ENCODE measurements at regions not wholly inside any gene's neighbourhood (a gene's known extent, or its start where the extent isn't known, plus 50 kb on each side); places are given as distances from the start of the nearest gene placed in this dataset.

DNA sequence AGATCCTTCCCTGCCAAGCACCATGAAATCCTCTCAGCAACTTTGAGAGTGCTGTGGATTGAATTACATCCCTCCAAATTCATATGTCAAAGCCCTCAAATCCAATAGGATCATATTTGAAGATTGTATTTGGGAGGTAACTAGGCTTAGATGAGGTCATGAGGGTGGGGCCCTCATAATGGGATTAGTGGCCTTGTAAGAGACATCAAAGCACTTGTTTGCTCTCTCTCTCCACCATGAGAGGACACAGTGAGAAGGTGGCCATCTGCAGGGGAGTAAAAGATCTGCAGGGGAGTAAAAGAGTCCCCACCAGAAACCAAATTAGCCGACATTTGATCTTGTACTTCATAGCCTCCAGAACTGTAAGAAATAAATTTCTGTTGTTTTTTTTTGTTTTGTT is 298.2 kb downstream of the SAMD5 start:
- H3K9me3 ChIP-seq: no peaks in the 10 kb centered on the region
- TF ChIP-seq KDM1A (IDR thresholded peaks at IDR 0.05; ENCODE audit: low read depth) (no peak), CHD2 (IDR thresholded peaks at IDR 0.05; ENCODE audit: low read length, partially characterized antibody) (no peak), RFX5 (IDR thresholded peaks at IDR 0.05) (no peak), RAD21 (conservative IDR thresholded peaks at IDR 0.05 in 1 of 2, IDR thresholded peaks at IDR 0.05 in 1 of 2) (no peak), JUNB (IDR thresholded peaks at IDR 0.05) (no peak), EHF (CRISPR knock-in tag; IDR thresholded peaks at IDR 0.05) (no peak), SREBF2 (IDR thresholded peaks at IDR 0.05) (no peak), CBX2 (IDR thresholded peaks at IDR 0.05; ENCODE audit: borderline replicate concordance, low read depth) (no peak), RARB (CRISPR knock-in tag; IDR thresholded peaks at IDR 0.05) (no peak), NR3C1 (IDR thresholded peaks at IDR 0.05) (no peak), FOSL2 (IDR thresholded peaks at IDR 0.05) (no peak), FOSL2 (CRISPR knock-in tag; IDR thresholded peaks at IDR 0.05) (no peak)
- TF ChIP-seq, protein P1, sequence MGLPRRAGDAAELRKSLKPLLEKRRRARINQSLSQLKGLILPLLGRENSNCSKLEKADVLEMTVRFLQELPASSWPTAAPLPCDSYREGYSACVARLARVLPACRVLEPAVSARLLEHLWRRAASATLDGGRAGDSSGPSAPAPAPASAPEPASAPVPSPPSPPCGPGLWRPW (IDR thresholded peaks at IDR 0.05): no peak
- H3K4me1 ChIP-seq: no peaks in the 10 kb centered on the region
- ATAC-seq (no peak), FAIRE-seq (no peak), DNase-seq (ENCODE audit: low read depth in 1 of 2, low spot score in 1 of 2) (no peak)
- H3K27ac ChIP-seq: no peak overlapping the region
- no peak overlapping the region for H3K4me2 ChIP-seq
- H3K4me3 ChIP-seq: no peak overlapping the region
- ChIA-PET POLR2A (no interaction called here), CTCF (interaction anchor here (0.7 kb wide), 1 partner anchor 662 kb away, joined by 4 read pairs; no protein-coding TSS in a partner anchor)
- 69% methylated on average over 1 of the region's 1 CpG for WGBS (ENCODE audit: missing lambda C conversion rate)

DNA sequence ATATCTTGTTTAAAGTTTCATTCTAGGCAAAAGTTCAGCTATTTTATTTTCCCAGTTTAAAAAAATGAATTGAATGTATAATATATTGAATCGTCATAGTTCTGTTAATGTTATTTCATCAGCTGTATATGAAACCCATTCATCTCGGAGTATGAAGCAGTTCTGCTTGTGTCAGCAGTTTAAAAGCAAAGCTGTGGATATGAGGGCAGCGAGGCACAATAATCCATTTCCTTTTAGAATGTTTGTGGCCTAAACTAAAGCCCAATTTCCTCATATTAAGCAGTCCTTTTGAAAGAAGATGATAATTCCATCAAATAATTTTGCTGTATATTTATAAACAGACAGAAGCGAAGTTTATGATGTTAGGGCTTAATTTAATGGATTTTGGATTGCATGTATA is 300.1 kb downstream of the SAMD5 start:
- ChIA-PET POLR2A (no interaction called here), CTCF (no interaction called here)
- Histone ChIP-seq H3K27ac (no peak overlapping the region), H3K4me2 (no peak overlapping the region), H3K4me1 (no peaks in the 10 kb centered on the region), H3K4me3 (no peak overlapping the region), H3K9me3 (no peaks in the 10 kb centered on the region)
- no peak for TF ChIP-seq ZSCAN20 (CRISPR knock-in tag; IDR thresholded peaks at IDR 0.05)
- TF ChIP-seq MAFK (IDR thresholded peaks at IDR 0.05; ENCODE audit: partially characterized antibody): peak; percentile 69
- TF ChIP-seq, protein P1 (IDR thresholded peaks at IDR 0.05): no peak
- ATAC-seq (no peak), FAIRE-seq (no peak), DNase-seq (ENCODE audit: low read depth in 1 of 2, low spot score in 1 of 2) (no peak)
- WGBS (ENCODE audit: missing lambda C conversion rate): 49% methylated on average over 4 of the region's 4 CpGs

DNA sequence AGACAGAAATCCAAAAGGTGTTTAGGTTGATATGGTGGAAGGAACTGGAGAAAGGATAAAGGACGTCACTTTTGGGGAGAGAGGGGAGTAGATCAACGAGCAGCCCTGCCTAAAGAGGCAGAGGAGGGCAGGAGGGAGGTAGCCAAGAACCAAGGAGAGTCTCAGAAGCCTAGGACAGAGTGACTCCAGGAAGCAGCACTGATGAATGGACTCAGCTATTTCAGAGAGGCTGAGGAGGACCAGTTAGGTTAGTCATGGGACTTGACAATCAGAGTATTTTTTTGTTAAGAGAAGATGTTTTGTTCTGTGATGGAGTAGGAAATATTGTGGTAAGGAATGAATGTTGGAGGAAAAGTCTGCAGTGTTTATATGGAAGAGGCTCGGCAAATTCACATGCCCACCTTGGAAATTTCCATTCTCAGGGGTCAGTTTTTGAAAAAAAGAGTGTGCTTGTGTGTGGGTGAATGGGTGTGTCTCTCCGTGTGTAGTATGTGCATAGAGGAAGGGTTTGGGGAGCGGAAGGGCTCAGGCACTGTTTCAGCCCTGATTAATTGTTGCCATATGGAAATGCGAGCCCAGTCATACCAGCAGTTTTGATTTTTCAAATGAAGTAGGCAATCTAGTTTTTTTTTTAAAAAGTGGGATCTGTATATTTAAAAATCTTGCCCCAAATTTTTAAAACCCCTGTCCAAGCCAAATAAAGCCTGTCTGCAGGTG is 303.6 kb downstream of the SAMD5 start:
- Histone ChIP-seq H3K4me1 (no peaks in the 10 kb centered on the region), H3K27ac (no peak overlapping the region), H3K4me3 (no peak overlapping the region), H3K9me3 (no peaks in the 10 kb centered on the region), H3K4me2 (no peak overlapping the region)
- no peak for TF ChIP-seq ZSCAN20 (CRISPR knock-in tag; IDR thresholded peaks at IDR 0.05)
- TF ChIP-seq RAD21 (conservative IDR thresholded peaks at IDR 0.05 in 1 of 2, IDR thresholded peaks at IDR 0.05 in 1 of 2): no peak
- TF ChIP-seq, protein P2, sequence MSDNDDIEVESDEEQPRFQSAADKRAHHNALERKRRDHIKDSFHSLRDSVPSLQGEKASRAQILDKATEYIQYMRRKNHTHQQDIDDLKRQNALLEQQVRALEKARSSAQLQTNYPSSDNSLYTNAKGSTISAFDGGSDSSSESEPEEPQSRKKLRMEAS (IDR thresholded peaks at IDR 0.05): no peak
- TF ChIP-seq, protein P3, sequence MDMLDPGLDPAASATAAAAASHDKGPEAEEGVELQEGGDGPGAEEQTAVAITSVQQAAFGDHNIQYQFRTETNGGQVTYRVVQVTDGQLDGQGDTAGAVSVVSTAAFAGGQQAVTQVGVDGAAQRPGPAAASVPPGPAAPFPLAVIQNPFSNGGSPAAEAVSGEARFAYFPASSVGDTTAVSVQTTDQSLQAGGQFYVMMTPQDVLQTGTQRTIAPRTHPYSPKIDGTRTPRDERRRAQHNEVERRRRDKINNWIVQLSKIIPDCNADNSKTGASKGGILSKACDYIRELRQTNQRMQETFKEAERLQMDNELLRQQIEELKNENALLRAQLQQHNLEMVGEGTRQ (IDR thresholded peaks at IDR 0.05): no peak
- no peak for TF ChIP-seq RARB (CRISPR knock-in tag; IDR thresholded peaks at IDR 0.05)
- no peak for TF ChIP-seq MYC (IDR thresholded peaks at IDR 0.05; ENCODE audit: borderline replicate concordance, low read length)
- TF ChIP-seq, protein P4, sequence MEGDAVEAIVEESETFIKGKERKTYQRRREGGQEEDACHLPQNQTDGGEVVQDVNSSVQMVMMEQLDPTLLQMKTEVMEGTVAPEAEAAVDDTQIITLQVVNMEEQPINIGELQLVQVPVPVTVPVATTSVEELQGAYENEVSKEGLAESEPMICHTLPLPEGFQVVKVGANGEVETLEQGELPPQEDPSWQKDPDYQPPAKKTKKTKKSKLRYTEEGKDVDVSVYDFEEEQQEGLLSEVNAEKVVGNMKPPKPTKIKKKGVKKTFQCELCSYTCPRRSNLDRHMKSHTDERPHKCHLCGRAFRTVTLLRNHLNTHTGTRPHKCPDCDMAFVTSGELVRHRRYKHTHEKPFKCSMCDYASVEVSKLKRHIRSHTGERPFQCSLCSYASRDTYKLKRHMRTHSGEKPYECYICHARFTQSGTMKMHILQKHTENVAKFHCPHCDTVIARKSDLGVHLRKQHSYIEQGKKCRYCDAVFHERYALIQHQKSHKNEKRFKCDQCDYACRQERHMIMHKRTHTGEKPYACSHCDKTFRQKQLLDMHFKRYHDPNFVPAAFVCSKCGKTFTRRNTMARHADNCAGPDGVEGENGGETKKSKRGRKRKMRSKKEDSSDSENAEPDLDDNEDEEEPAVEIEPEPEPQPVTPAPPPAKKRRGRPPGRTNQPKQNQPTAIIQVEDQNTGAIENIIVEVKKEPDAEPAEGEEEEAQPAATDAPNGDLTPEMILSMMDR (IDR thresholded peaks at IDR 0.05): no peak
- POLR2A ChIA-PET: no interaction called here
- ATAC-seq: no peak
- FAIRE-seq: no peak
- DNase-seq (ENCODE audit: low read depth in 1 of 2, low spot score in 1 of 2): no peak
- WGBS (ENCODE audit: missing lambda C conversion rate): 54% methylated on average over 6 of the region's 6 CpGs
- CTCF ChIA-PET: interaction anchor here (0.5 kb wide), 1 partner anchor 1552 kb away, joined by 3 read pairs; no protein-coding TSS in a partner anchor
